H1 (cell line): ENCODE measurements at regions not wholly inside any gene's neighbourhood (a gene's known extent, or its start where the extent isn't known, plus 50 kb on each side); places are given as distances from the start of the nearest gene placed in this dataset.

Source experiments
- CTCF ChIA-PET: fragments of 300-600 bp; sonication (Branson Sonifier 250); formaldehyde crosslinking; loops from one replicate; lab custom pipeline; 2021; ENCODE audit not compliant: partially characterized antibody; lab: Charles Lee
- POLR2A ChIA-PET: fragments of 300-600 bp; sonication (Branson Sonifier 250); formaldehyde crosslinking; loops from one replicate; lab custom pipeline; 2021; ENCODE audit warnings: inconsistent platforms; ENCODE audit not compliant: partially characterized antibody; lab: Charles Lee
- DNase-seq, 2 experiments: peaks; one replicate each; pipeline versions ENCODE4 v3.0.0 to v3.0.0-alpha.2; 2010 to 2022; ENCODE audit warnings: low spot score in 2 of 2, low read depth in 1 of 2, mixed read lengths in 1 of 2
- FAIRE-seq: peaks from 2 replicates; lab custom pipeline; 2011; peaks lifted over from hg19 to GRCh38; lab: Jason Lieb, UNC
- H2AFZ ChIP-seq: 2 replicates; pipeline ENCODE4 v1.8.1; 2012; ENCODE audit warnings: low read length, inconsistent platforms
- H2AK5ac ChIP-seq: 2 replicates; pipeline ENCODE4 v1.6.1; 2013; ENCODE audit warnings: low read depth, low read length
- H2BK120ac ChIP-seq: replicated peaks from 2 replicates; pipeline ENCODE3; 2013; ENCODE audit warnings: low read depth, low read length, inconsistent platforms
- H2BK12ac ChIP-seq: 2 replicates; pipeline ENCODE4 v1.6.1; 2013; ENCODE audit warnings: low read depth, low read length
- H2BK15ac ChIP-seq: 2 replicates; pipeline ENCODE4 v1.6.1; 2013; ENCODE audit warnings: low read length
- H2BK20ac ChIP-seq: 2 replicates; pipeline ENCODE4 v1.6.1; 2013; ENCODE audit warnings: low read length
- H2BK5ac ChIP-seq: 2 replicates; pipeline ENCODE4 v1.6.1; 2013; ENCODE audit warnings: low read depth, low read length
- H3K14ac ChIP-seq: 2 replicates; pipeline ENCODE4 v1.6.1; 2013; ENCODE audit warnings: inconsistent platforms; ENCODE audit not compliant: insufficient read length
- H3K18ac ChIP-seq: 2 replicates; pipeline ENCODE4 v1.6.1; 2013; ENCODE audit warnings: low read length; ENCODE audit errors: extremely low read depth
- H3K23ac ChIP-seq: 2 replicates; pipeline ENCODE4 v1.6.1; 2013; ENCODE audit warnings: inconsistent platforms; ENCODE audit not compliant: insufficient read length
- H3K23me2 ChIP-seq: 2 replicates; pipeline ENCODE4 v1.6.1; 2013; ENCODE audit warnings: low read depth, low read length
- H3K27ac ChIP-seq: 2 replicates; pipeline ENCODE4 v1.6.1; 2011; ENCODE audit warnings: low read depth, low read length, inconsistent platforms
- H3K27me3 ChIP-seq, 4 experiments: replicated peaks in 1 of 4; 1 replicate in 1 of 4; 2 replicates in 3 of 4; pipeline versions ENCODE4 v1.6.1 to v1.8.1; 2011 to 2013; ENCODE audit warnings: low read length in 3 of 4, mild to moderate bottlenecking in 3 of 4, inconsistent platforms in 2 of 4, mixed read lengths in 2 of 4, moderate library complexity in 1 of 4; ENCODE audit not compliant: control insufficient read depth in 3 of 4, insufficient read depth in 3 of 4; ENCODE audit errors: extremely low read depth in 1 of 4
- H3K36me3 ChIP-seq, 4 experiments: 2 replicates each; pipeline versions ENCODE4 v1.6.1 to v1.8.1; 2011 to 2013; ENCODE audit warnings: mild to moderate bottlenecking in 4 of 4, low read length in 3 of 4, moderate library complexity in 2 of 4, control low read depth in 1 of 4, inconsistent platforms in 1 of 4; ENCODE audit not compliant: insufficient read depth in 4 of 4, control insufficient read depth in 2 of 4
- H3K4ac ChIP-seq: replicated peaks from 2 replicates; pipeline ENCODE3; 2013; ENCODE audit warnings: low read length, low read depth, mixed read lengths, inconsistent platforms; ENCODE audit not compliant: insufficient read length
- H3K4me1 ChIP-seq, 4 experiments: replicated peaks in 1 of 4; 1 replicate in 1 of 4; 2 replicates in 3 of 4; pipeline versions ENCODE4 v1.6.1 to v1.8.1; 2011 to 2013; ENCODE audit warnings: low read length in 3 of 4, inconsistent platforms in 2 of 4, mixed read lengths in 1 of 4; ENCODE audit not compliant: insufficient read depth in 4 of 4, control insufficient read depth in 3 of 4
- H3K4me2 ChIP-seq, 2 experiments: 2 replicates each; pipeline versions ENCODE4 v1.6.1 to v1.8.1; 2011 to 2013; ENCODE audit warnings: low read depth in 2 of 2, low read length in 2 of 2, control low read depth in 1 of 2, inconsistent platforms in 1 of 2, mild to moderate bottlenecking in 1 of 2; ENCODE audit not compliant: insufficient read depth in 1 of 2
- H3K4me3 ChIP-seq, 4 experiments: fragments of 200-600, 300-600 bp in 1 of 4; sonication (generic), shearing (Covaris generic), sonication (Bioruptor Twin) in 1 of 4; 2 replicates each; pipeline versions ENCODE4 v1.5.1 to v1.8.1; 2011 to 2016; ENCODE audit warnings: low read length in 4 of 4, low read depth in 3 of 4, control low read depth in 2 of 4, inconsistent platforms in 2 of 4, mild to moderate bottlenecking in 2 of 4, mixed read lengths in 1 of 4, moderate library complexity in 1 of 4; ENCODE audit not compliant: insufficient read depth in 2 of 4; ENCODE audit errors: extremely low read depth in 1 of 4
- H3K56ac ChIP-seq: replicated peaks from 2 replicates; pipeline ENCODE3; 2013; ENCODE audit warnings: low read depth, mild to moderate bottlenecking, mixed read lengths, low read length, inconsistent platforms; ENCODE audit not compliant: insufficient read length
- H3K79me1 ChIP-seq: 2 replicates; pipeline ENCODE4 v1.6.1; 2013; ENCODE audit warnings: low read depth, low read length, control low read depth
- H3K79me2 ChIP-seq, 2 experiments: 2 replicates each; pipeline versions ENCODE4 v1.6.1 to v1.8.1; 2012 to 2013; ENCODE audit warnings: low read length in 2 of 2, mild to moderate bottlenecking in 2 of 2, inconsistent platforms in 1 of 2; ENCODE audit not compliant: insufficient read depth in 2 of 2, control insufficient read depth in 1 of 2
- H3K9ac ChIP-seq, 4 experiments: replicated peaks in 1 of 4; 1 replicate in 1 of 4; 2 replicates in 3 of 4; pipeline versions ENCODE4 v1.6.1 to v1.8.1; 2011 to 2013; ENCODE audit warnings: low read depth in 3 of 4, low read length in 3 of 4, control low read depth in 2 of 4, mild to moderate bottlenecking in 2 of 4, moderate library complexity in 2 of 4, inconsistent platforms in 1 of 4; ENCODE audit errors: extremely low read depth in 1 of 4
- H3K9me3 ChIP-seq, 2 experiments: 2 replicates each; pipeline versions ENCODE4 v1.6.1 to v1.8.1; 2012 to 2013; ENCODE audit warnings: mild to moderate bottlenecking in 2 of 2, moderate library complexity in 2 of 2, control low read depth in 1 of 2, inconsistent platforms in 1 of 2, low read depth in 1 of 2, low read length in 1 of 2, mixed read lengths in 1 of 2; ENCODE audit not compliant: insufficient read depth in 2 of 2
- H4K20me1 ChIP-seq, 2 experiments: replicated peaks in 1 of 2; 2 replicates each; pipeline versions ENCODE3 to v1.8.1; 2011 to 2013; ENCODE audit warnings: inconsistent platforms in 2 of 2, low read length in 2 of 2, mild to moderate bottlenecking in 1 of 2; ENCODE audit not compliant: insufficient read depth in 2 of 2, control insufficient read depth in 1 of 2
- H4K5ac ChIP-seq: 2 replicates; pipeline ENCODE4 v1.6.1; 2013; ENCODE audit warnings: low read length, low read depth, mixed read lengths, inconsistent platforms; ENCODE audit not compliant: insufficient read length
- H4K8ac ChIP-seq: 2 replicates; pipeline ENCODE4 v1.8.0; 2013; ENCODE audit warnings: mild to moderate bottlenecking, moderate library complexity, low read length, inconsistent platforms; ENCODE audit not compliant: insufficient read depth; ENCODE audit errors: extremely low read depth
- H4K91ac ChIP-seq: replicated peaks from 2 replicates; pipeline ENCODE3; 2013; ENCODE audit warnings: low read length, mixed read lengths, inconsistent platforms; ENCODE audit not compliant: insufficient read length
- CBX5 ChIP-seq: fragments of 300-800, 300-1000 bp; sonication (generic); IDR thresholded peaks from 2 replicates; pipeline ENCODE4 v1.7.1; 2016; ENCODE audit warnings: antibody characterized with exemption, low read length, low read depth
- CBX8 ChIP-seq: fragments of 300-800, 300-1000 bp; sonication (generic); IDR thresholded peaks from 2 replicates; pipeline ENCODE4 v1.7.1; 2016; ENCODE audit warnings: low read depth, low read length, borderline replicate concordance
- CREB1 ChIP-seq: IDR thresholded peaks from 2 replicates; pipeline ENCODE4 v1.6.1; 2012; ENCODE audit warnings: inconsistent platforms
- EGR1 ChIP-seq: IDR thresholded peaks from 2 replicates; pipeline ENCODE4 v1.6.1; 2011; ENCODE audit warnings: low read depth, low read length, borderline replicate concordance
- NRF1 ChIP-seq: IDR thresholded peaks from 2 replicates; pipeline ENCODE4 v1.6.1; 2011; ENCODE audit warnings: mild to moderate bottlenecking, low read depth, low read length, improper control_type of control experiment
- PHF8 ChIP-seq: fragments of 200-600 bp; sonication (generic); conservative IDR thresholded peaks from 2 replicates; pipeline ENCODE4 v1.7.1; 2012; ENCODE audit warnings: low read depth, mild to moderate bottlenecking, inconsistent platforms, low read length, moderate library complexity
- RNF2 ChIP-seq: fragments of 200-900, 300-1000 bp; sonication (generic); IDR thresholded peaks from 2 replicates; pipeline ENCODE4 v1.7.1; 2016; ENCODE audit warnings: borderline replicate concordance, low read depth, mild to moderate bottlenecking, antibody characterized with exemption, low read length; ENCODE audit not compliant: poor library complexity, severe bottlenecking; ENCODE audit errors: missing control alignments
- SIX5 ChIP-seq: IDR thresholded peaks from 2 replicates; pipeline ENCODE4 v1.6.1; 2011; ENCODE audit warnings: mild to moderate bottlenecking, low read depth, low read length
- TAF7 ChIP-seq: optimal IDR thresholded peaks from 2 replicates; pipeline ENCODE3; 2011; ENCODE audit warnings: low read depth, mild to moderate bottlenecking, inconsistent platforms, low read length, moderate library complexity, borderline replicate concordance
- TBP ChIP-seq: IDR thresholded peaks from 2 replicates; pipeline ENCODE4 v1.6.1; 2011; ENCODE audit warnings: low read depth, low read length, improper control_type of control experiment
- WGBS, 2 experiments: shearing (Covaris generic) in 1 of 2; methylation state at CpG; one replicate each; pipeline versions ENCODE4 v1.1.6 to v1.1.7; 2013 to 2015; ENCODE audit warnings: low lambda C conversion rate in 2 of 2, mixed read lengths in 2 of 2, inconsistent platforms in 1 of 2, low coverage in 1 of 2, missing lambda C conversion rate in 1 of 2; ENCODE audit not compliant: insufficient replicate concordance in 2 of 2, insufficient coverage in 1 of 2, insufficient read length in 1 of 2; ENCODE audit errors: extremely low coverage in 1 of 2, missing lambda C conversion rate in 1 of 2; 5-methylcytosine and 5-hydroxymethylcytosine counted together

GRCh38 chr11:29231991-29232390, 784.8 kb downstream of the KCNA4 start:
- POLR2A ChIA-PET = no interaction called here
- H3K56ac ChIP-seq = no peak overlapping the region
- no peaks in the 10 kb centered on the region for H3K27me3 ChIP-seq
- no peak overlapping the region for H2BK12ac ChIP-seq
- no peak for TF ChIP-seq TBP
- TF ChIP-seq EGR1 = no peak
- TF ChIP-seq PHF8 = no peak
- no peak for TF ChIP-seq NRF1
- TF ChIP-seq RNF2 = no peak
- no peak for TF ChIP-seq TAF7
- no peak for TF ChIP-seq CBX8
- no peak for TF ChIP-seq CBX5
- TF ChIP-seq SIX5 = no peak
- no peak for TF ChIP-seq CREB1
- CTCF ChIA-PET = no interaction called here
- DNase-seq (no peak), FAIRE-seq (no peak)
- H4K91ac ChIP-seq = no peak overlapping the region
- H2BK20ac ChIP-seq = no peak overlapping the region
- H3K4me2 ChIP-seq = no peak overlapping the region
- H4K8ac ChIP-seq = no peak overlapping the region
- H3K79me2 ChIP-seq = no peaks in the 10 kb centered on the region
- H3K4me1 ChIP-seq = no peaks in the 10 kb centered on the region
- H3K23ac ChIP-seq = no peak overlapping the region
- no peak overlapping the region for H3K4me3 ChIP-seq
- WGBS, 2 experiments = 86% methylated on average over 4 of the region's 4 CpGs; no CpG with 5 or more reads in 1 of the 2 experiments
- no peaks in the 10 kb centered on the region for H3K36me3 ChIP-seq
- H4K5ac ChIP-seq = no peak overlapping the region
- no peak overlapping the region for H2BK120ac ChIP-seq
- no peak overlapping the region for H2AK5ac ChIP-seq
- H2BK5ac ChIP-seq = no peak overlapping the region
- H3K14ac ChIP-seq = no peak overlapping the region
- no peak overlapping the region for H3K9ac ChIP-seq
- H3K18ac ChIP-seq = no peak overlapping the region
- H3K23me2 ChIP-seq = no peaks in the 10 kb centered on the region
- no peaks in the 10 kb centered on the region for H4K20me1 ChIP-seq
- no peak overlapping the region for H2BK15ac ChIP-seq
- H3K4ac ChIP-seq = no peak overlapping the region
- no peak overlapping the region for H2AFZ ChIP-seq
- H3K79me1 ChIP-seq = no peaks in the 10 kb centered on the region
- H3K9me3 ChIP-seq = no peaks in the 10 kb centered on the region
- H3K27ac ChIP-seq = no peak overlapping the region
